Spinal cord (tissue), 9 donors: ENCODE measurements at regions not wholly inside any gene's neighbourhood (a gene's known extent, or its start where the extent isn't known, plus 50 kb on each side); places are given as distances from the start of the nearest gene placed in this dataset.

Experiments
- DNase-seq, 6 donors: peaks; one replicate each; pipeline versions ENCODE4 v3.0.0 to v3.0.0-alpha.2; 2013 to 2015; ENCODE audit warnings: low spot score in 6 of 6, low read depth in 4 of 6
- H3K27ac ChIP-seq: one replicate; pipeline ENCODE4 v1.5.1; 2013; ENCODE audit warnings: low read depth, low read length, control low read depth
- H3K27me3 ChIP-seq: one replicate; pipeline ENCODE4 v1.6.1; 2013; ENCODE audit warnings: low read length; ENCODE audit not compliant: control insufficient read depth, insufficient read depth
- H3K36me3 ChIP-seq: one replicate; pipeline ENCODE4 v1.6.1; 2013; ENCODE audit warnings: low read length; ENCODE audit not compliant: control insufficient read depth, insufficient read depth
- H3K4me1 ChIP-seq: one replicate; pipeline ENCODE4 v1.6.1; 2013; ENCODE audit warnings: low read length; ENCODE audit not compliant: control insufficient read depth, insufficient read depth
- H3K4me3 ChIP-seq: one replicate; pipeline ENCODE4 v1.5.1; 2013; ENCODE audit warnings: low read depth, low read length, control low read depth
- H3K9me3 ChIP-seq: one replicate; pipeline ENCODE4 v1.6.1; 2013; ENCODE audit warnings: low read length; ENCODE audit not compliant: control insufficient read depth, insufficient read depth
- WGBS: methylation state at CpG from one replicate; pipeline ENCODE4 v1.1.5; 2013; ENCODE audit warnings: missing lambda C conversion rate; ENCODE audit not compliant: insufficient coverage; 5-methylcytosine and 5-hydroxymethylcytosine counted together
- donor health status: healthy.

GRCh38 chr3:160126051-160126450, 99.2 kb upstream of the C3orf80 start:
- Histone ChIP-seq H3K9me3 (no peaks in the 10 kb centered on the region), H3K36me3 (no peaks in the 10 kb centered on the region), H3K4me1 (no peaks in the 10 kb centered on the region), H3K4me3 (no peak overlapping the region), H3K27me3 (no peaks in the 10 kb centered on the region), H3K27ac (no peak overlapping the region)
- WGBS, result 90% methylated on average over 3 of the region's 4 CpGs
- DNase-seq, result no peak

- Histone ChIP-seq H3K36me3 (no peaks in the 10 kb centered on the region), H3K9me3 (no peaks in the 10 kb centered on the region), H3K27me3 (no peaks in the 10 kb centered on the region), H3K4me1 (no peaks in the 10 kb centered on the region), H3K27ac (no peak overlapping the region), H3K4me3 (no peak overlapping the region)
- no CpG with 5 or more reads among the region's 4 CpGs for WGBS
- no peak for DNase-seq
Observed at GRCh38 chr3:160126761-160127160, 98.5 kb upstream of the C3orf80 start.

DNA sequence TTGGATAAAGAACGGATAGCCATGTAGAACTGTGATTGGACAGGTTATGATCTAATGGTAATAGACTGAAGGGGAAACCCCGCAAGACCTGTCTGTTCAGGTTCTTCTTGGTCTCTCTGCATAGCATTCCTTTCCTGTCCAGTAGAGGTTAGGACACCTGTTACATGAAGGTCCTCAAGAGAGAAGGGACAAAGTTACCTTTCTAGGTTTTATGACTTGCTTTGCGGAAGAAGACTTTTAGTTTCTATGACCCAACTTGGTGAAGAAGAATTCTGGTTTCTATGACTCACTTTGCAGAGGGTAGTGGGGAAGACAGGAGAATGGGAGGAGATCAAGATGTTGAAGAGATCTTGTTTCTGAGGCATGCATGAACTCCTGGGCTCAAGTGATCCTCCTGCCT, 97.9 kb upstream of the C3orf80 start:
- 100% methylated on average over 3 of the region's 3 CpGs for WGBS
- DNase-seq, result no peak
- Histone ChIP-seq H3K9me3 (no peaks in the 10 kb centered on the region), H3K27ac (no peak overlapping the region), H3K4me1 (no peaks in the 10 kb centered on the region), H3K36me3 (no peaks in the 10 kb centered on the region), H3K27me3 (no peaks in the 10 kb centered on the region), H3K4me3 (no peak overlapping the region)

DNA sequence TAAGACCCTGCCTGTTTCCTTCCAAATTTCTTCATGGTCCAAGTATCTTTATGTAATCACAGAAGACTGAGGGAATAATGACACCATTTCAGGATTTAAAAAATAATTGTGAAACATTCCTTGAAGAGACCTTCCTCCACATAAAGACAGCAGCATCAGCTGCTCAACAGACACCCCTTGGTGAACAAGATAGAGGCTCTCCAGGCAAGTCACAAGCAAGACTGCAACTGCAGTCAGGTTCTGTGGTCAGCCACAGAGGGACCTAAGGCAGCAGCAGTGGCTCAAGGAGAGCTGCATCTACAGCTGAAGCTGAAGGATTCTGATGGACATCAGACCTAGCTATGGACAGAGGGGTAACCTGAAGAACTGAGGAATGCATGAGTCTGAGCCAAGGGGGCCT, 97.2 kb upstream of the C3orf80 start:
- H3K4me1 ChIP-seq, result no peaks in the 10 kb centered on the region
- no peak for DNase-seq
- no peaks in the 10 kb centered on the region for H3K27me3 ChIP-seq
- H3K27ac ChIP-seq, result no peak overlapping the region
- no peaks in the 10 kb centered on the region for H3K36me3 ChIP-seq
- no peaks in the 10 kb centered on the region for H3K9me3 ChIP-seq
- no peak overlapping the region for H3K4me3 ChIP-seq

GRCh38 chr3:160129459-160130061, 95.7 kb upstream of the C3orf80 start:
- Histone ChIP-seq H3K9me3 (no peaks in the 10 kb centered on the region), H3K27me3 (no peaks in the 10 kb centered on the region), H3K27ac (no peak overlapping the region), H3K4me3 (no peak overlapping the region), H3K4me1 (no peaks in the 10 kb centered on the region), H3K36me3 (no peaks in the 10 kb centered on the region)
- DNase-seq, result no peak
- 100% methylated on average over 1 of the region's 4 CpGs for WGBS

DNA sequence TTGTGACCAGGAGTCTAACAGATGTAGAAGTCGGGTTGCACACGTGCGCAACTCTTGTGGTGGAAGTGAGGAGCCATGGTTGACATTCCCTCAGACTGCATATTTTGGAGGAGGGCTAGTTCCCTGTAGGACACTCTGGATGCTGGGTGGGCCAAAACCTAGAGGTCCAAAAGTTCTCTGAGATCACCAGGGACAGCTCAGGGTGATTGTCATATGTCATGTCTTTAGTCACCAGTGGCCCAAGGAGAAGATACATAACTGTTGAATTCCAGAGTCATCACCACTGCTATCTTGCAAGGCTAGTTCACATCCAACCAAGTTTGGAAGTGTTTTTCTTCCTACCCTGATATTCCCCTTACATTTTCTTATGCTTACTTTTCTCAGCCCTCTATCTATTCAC, 95.2 kb upstream of the C3orf80 start:
- H3K4me3 ChIP-seq, result no peak overlapping the region
- no peaks in the 10 kb centered on the region for H3K27me3 ChIP-seq
- H3K9me3 ChIP-seq, result no peaks in the 10 kb centered on the region
- H3K36me3 ChIP-seq, result no peaks in the 10 kb centered on the region
- H3K27ac ChIP-seq, result no peak overlapping the region
- 93% methylated on average over 3 of the region's 3 CpGs for WGBS
- H3K4me1 ChIP-seq, result no peaks in the 10 kb centered on the region
- DNase-seq, result no peak

DNA sequence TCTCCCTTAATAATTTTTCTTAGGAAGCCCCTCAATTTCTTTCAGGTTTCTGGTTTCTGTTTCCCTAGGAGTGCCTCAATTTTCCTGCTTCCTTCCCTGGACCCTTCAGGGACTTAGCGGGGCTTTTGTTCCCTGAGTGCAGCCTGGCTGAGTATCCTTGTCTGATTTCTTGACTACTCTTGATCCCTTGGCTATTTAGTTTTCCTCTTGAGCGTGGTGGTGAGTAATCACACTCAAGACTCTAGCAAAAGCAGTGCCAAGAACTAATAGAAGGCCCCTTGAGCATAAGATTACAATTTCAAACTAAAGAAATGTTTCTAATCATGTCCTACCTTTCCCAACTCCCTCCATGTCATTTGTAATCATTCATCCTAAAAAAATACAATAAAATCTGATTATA, 94.3 kb upstream of the C3orf80 start:
- Histone ChIP-seq H3K9me3 (no peaks in the 10 kb centered on the region), H3K36me3 (no peaks in the 10 kb centered on the region), H3K27ac (no peak overlapping the region), H3K4me1 (no peaks in the 10 kb centered on the region), H3K27me3 (no peaks in the 10 kb centered on the region), H3K4me3 (no peak overlapping the region)
- WGBS, result 80% methylated on average over 1 of the region's 2 CpGs
- no peak for DNase-seq

DNA sequence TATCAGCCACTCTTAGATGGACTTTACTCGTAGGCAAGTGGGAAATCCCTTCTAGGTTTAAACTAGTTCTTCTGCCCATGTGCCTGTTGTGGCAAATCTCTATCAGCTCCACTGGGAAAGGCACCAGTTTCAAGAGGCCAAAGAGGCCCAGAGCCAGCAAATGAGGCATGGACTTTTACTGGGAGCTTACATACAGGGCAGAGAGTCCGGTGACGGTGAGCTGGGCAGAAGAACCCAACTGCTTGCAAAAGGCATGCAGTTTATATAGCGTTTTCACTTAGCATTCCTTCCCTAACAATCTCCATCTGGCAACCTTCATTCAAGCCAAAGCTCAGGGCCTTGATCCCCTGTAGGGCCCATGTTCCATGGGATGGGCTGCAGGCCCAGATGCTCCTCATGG, 93.0 kb upstream of the C3orf80 start:
- Histone ChIP-seq H3K4me1 (no peaks in the 10 kb centered on the region), H3K36me3 (no peaks in the 10 kb centered on the region), H3K27me3 (no peaks in the 10 kb centered on the region), H3K4me3 (no peak overlapping the region), H3K9me3 (no peaks in the 10 kb centered on the region), H3K27ac (no peak overlapping the region)
- WGBS, result 91% methylated on average over 4 of the region's 4 CpGs
- DNase-seq, result no peak

GRCh38 chr3:160133757-160134156, 91.5 kb upstream of the C3orf80 start:
- no peaks in the 10 kb centered on the region for H3K4me1 ChIP-seq
- H3K27ac ChIP-seq, result no peak overlapping the region
- no peaks in the 10 kb centered on the region for H3K9me3 ChIP-seq
- H3K36me3 ChIP-seq, result no peaks in the 10 kb centered on the region
- H3K27me3 ChIP-seq, result no peaks in the 10 kb centered on the region
- DNase-seq, result no peak
- WGBS, result 93% methylated on average over 3 of the region's 3 CpGs
- H3K4me3 ChIP-seq, result no peak overlapping the region

DNA sequence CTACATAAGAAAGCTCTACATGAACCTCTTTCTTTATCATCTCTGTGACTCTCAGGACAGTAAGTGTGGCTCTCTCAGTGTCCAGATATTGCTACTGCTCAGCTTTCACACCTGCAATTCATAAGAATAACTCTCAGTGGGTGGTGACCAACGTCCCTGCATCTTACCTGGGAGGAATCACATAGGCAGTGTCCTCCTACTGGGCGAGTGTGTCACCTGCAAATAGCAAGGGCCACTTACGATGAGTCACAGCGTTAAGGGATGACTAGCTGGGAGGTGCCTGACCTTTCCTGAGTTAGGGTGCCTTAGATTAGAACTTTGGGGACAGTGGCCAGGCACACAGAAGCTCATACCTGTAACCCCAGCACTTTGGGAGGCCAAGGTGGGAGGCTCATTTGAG, 90.8 kb upstream of the C3orf80 start:
- 90% methylated on average over 3 of the region's 4 CpGs for WGBS
- DNase-seq, result no peak

More for the DNA sequence above, 90.8 kb upstream of the C3orf80 start:
- no peaks in the 10 kb centered on the region for H3K9me3 ChIP-seq
- H3K4me1 ChIP-seq, result no peaks in the 10 kb centered on the region
- H3K27me3 ChIP-seq, result no peaks in the 10 kb centered on the region
- H3K36me3 ChIP-seq, result no peaks in the 10 kb centered on the region
- H3K27ac ChIP-seq, result no peak overlapping the region
- no peak overlapping the region for H3K4me3 ChIP-seq
